HG02943 (cell line): ENCODE measurements at regions not wholly inside any gene's neighbourhood (a gene's known extent, or its start where the extent isn't known, plus 50 kb on each side); places are given as distances from the start of the nearest gene placed in this dataset.

Source experiments
- ATAC-seq: cut with Tn5 transposase; IDR thresholded peaks from one replicate; pipeline ENCODE4 v1.9.1; 2021; ENCODE audit warnings: mild to moderate bottlenecking, low read depth, moderate library complexity; ENCODE audit not compliant: unreplicated experiment

DNA sequence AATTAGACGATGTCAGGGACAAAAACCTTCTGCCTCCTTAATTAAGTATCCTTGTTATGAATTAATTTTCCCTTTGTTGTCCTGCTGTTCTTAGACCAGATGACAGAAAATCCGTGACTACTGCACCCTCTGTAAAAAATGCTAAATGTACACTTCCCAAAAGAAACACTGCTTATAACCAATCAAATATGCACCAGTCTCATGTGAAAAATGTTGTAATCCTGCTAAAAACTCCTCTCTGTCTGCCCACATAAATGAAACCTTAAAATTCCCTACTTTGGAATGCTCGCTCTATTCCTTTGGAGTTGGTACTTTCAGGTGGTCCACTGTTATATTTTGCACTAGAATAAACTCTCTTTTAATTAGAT lies 366.8 kb upstream of the CCDC179 start:
- no peak for ATAC-seq

- ATAC-seq = no peak
Measured at GRCh38 chr11:23232652-23233051, 372.4 kb upstream of the CCDC179 start.

DNA sequence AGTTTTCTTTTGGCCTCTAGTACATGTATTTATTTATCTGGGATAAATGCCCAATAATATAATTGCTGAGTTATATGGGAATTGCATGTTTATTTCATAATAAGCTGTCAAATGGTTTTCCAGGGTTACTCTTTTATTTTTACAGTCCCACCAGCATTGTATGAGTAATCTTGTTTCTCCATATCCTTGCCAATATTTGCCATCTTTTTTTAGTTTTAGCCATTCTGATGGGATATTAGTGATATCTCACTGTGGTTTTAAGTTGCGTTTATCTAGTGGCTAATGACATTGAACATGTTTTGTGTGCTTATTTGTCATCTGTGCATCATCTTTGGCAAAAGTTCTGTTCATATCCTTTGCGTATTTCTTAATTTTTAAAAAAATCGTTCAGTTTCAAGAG lies 372.8 kb upstream of the CCDC179 start:
- ATAC-seq = no peak

DNA sequence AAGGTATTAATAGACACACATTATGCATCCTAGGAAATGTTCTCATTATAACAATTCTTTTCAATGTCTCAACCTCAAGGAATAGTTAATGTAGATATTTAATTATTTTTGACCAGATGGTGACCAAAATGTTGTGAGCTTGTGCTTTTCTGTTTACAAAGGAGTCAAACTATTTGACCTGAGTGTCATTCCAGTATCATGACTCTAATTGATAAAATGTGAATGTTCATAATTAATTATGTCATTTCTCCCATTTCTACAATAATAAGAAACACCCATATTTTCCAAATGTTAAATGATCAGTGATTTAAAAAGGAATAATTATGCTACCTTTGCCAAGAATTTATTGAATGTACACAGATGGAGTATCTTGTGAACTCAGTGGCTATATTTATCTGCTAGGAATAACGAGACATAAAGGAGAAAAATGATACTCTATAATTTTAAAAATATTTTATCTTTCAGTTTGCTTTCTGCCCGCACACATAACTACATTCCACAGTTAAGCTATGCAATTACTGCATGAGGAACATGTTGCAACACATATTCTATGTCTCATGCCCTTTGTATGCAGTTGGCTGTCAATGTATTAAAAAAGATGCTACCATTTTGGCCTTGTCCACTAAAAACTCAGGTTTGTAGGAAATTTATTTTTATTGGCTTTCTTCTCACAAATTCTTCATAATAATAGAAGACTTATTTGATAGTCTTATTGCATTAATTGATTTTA lies 376.7 kb upstream of the CCDC179 start:
- ATAC-seq = no peak

DNA sequence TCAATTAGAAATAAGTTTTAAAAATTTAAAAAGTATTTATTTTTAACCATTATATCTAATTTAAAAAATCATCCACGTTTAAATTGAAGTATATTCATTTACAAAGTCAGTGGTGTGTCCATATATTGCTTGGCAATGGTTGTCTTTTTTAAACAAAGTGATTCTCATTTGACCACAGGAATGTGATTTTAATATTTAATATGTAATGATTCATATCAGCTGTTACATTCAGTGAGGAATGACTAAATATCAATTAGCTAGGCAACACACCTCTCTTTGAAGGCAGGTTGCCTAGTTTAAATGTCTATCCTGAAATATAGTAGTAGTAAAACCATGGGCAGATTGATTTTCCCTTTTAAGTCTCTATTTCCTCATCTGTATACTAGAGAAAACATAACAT lies 392.2 kb upstream of the CCDC179 start:
- ATAC-seq = no peak

- ATAC-seq = no peak
Measured at GRCh38 chr11:23257088-23257487, 396.8 kb upstream of the CCDC179 start.

- ATAC-seq = no peak
Measured at GRCh38 chr11:23257556-23257955, 397.3 kb upstream of the CCDC179 start.

DNA sequence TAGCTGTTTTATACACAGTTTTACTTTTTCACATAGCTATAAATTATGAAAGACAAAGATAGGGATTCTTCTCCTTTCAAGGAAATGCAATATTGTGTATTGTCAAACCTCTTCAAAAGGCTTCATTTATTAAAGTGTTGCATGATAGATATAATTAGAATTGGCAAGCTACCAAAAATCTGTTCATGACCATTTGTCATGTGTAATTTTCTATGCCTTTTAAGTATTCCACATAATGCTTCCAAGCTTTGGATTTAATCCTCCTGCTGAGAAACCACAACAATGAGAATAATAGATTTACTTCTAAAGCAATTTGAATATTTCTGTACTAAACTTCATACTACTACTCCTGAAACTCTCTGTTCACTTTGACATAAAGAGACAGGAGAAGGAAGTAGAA lies 403.2 kb upstream of the CCDC179 start:
- ATAC-seq = no peak

- no peak for ATAC-seq
Measured at GRCh38 chr11:23272095-23272494, 411.8 kb upstream of the CCDC179 start.

GRCh38 chr11:23278121-23278520 lies 417.8 kb upstream of the CCDC179 start:
- no peak for ATAC-seq

- no peak for ATAC-seq
Measured at GRCh38 chr11:23280088-23280487, 419.8 kb upstream of the CCDC179 start.

DNA sequence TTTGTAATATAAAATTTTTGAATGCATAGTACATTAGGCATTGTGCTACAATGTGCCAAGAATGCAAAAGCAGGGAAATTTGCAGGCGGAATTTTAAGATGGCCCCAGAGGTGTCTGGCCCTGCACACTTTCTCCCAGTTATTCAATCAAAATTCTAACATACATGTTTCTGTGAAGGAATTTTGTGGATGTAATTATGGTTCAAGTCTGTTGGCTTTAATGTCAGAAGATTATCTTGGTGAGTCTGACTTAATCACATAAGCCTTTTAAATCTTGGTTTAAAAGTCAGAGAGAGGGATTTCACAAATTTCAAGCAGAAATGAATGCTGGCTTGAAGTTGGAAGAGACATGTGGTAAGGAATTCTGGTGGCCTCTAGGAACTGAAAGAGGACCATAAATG lies 423.4 kb upstream of the CCDC179 start:
- no peak for ATAC-seq

DNA sequence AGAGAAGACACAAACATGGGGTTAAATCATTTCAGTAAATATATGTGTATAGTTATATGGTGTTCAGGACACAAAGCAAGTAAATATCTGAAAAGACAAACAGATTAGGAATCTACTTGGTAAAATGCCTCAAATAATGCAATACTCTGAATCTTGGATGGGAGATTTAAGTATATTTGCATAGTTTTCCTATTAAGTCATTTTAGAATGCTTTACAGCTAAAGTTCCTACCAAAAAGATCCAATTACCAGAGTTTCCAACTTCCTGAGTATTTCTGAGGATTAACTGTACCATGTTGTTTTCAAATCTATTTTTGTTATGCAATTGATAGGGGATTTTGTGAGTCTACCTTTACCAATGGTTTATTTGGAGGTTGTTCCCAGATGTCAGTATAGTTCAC lies 424.4 kb upstream of the CCDC179 start:
- no peak for ATAC-seq

GRCh38 chr11:23288003-23288783 lies 427.9 kb upstream of the CCDC179 start:
- ATAC-seq = no peak

DNA sequence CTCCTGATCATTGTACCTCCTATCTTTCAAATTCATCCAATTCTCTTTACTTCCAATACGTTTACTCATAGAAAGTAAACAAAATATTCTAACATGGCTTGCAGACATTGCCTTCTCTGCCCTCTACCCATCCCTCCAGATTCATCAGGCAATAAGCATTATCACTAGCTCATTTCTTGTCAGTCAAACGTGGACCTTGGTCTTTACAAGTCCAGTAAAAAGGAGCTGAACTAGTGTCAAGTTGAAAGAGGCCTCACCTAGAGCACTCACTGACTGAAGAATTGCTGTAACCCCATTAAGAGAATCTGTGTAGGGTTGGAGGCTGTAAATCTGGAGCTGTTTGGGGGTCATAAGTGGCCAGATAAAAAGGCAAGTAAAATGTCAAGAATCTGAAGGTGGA lies 435.0 kb upstream of the CCDC179 start:
- no peak for ATAC-seq

DNA sequence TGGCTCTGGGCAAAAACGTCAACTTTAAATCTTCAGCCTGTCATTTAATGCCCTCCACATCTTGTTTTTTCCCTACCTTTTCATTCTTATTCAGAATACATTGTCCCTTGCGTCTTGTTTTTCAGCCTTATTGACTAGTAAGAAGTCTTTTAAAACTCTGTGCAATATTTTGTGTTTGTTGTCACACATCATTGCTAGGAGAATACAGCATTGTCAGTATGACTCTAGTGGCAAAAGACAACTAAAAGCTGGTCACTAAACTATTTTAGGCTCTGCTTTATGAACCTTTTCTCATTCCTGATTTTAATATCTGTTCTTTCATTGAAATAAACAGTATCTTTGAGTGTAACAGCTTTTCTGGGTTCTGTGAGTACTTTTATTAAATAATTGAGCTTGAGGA lies 447.8 kb upstream of the CCDC179 start:
- no peak for ATAC-seq

DNA sequence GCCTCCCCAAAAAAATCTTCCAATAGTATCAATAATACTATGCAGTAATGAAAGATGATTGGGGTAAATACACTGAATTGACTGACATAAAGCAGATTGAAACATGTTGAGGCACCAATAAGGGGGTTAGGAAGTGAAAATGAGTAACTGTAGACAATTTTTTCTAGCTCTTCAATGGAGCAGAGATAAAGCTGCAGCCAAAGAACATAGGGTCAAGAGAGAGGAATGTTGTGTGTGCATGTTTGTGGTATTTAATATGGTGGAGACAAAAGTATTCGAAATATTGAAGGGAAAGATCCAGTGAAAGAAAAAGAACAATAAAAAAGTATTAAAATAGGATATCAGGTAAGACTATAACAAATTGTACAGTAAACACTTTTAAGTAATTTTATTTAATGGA lies 450.0 kb upstream of the CCDC179 start:
- no peak for ATAC-seq

GRCh38 chr11:23311986-23312940 lies 452.0 kb upstream of the CCDC179 start:
- ATAC-seq = no peak

GRCh38 chr11:23313001-23313400 lies 452.7 kb upstream of the CCDC179 start:
- no peak for ATAC-seq

GRCh38 chr11:23314162-23314561 lies 453.9 kb upstream of the CCDC179 start:
- no peak for ATAC-seq

DNA sequence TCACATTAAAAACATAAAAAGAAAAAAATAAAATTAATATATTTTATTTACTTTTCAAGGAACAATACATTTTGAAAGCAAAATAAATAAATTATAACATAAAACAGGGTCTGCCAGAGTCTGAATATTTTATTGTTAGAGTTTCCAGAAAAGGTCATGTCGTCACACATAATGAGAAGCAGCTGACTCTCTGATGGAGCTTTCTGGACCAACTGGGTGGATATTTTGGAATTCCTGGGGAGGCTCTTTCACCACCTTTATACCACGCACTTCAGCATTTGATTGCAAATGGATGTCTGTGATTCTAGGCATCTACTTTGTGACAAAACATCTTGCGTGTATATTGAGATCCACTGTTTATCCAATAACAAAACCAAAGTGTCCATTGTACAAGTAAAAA lies 455.0 kb upstream of the CCDC179 start:
- no peak for ATAC-seq
